HL-60/S4 (cell line): ENCODE measurements at regions not wholly inside any gene's neighbourhood (a gene's known extent, or its start where the extent isn't known, plus 50 kb on each side); places are given as distances from the start of the nearest gene placed in this dataset.
"Not testable (repeated sequence)": the region's sequence is repeated elsewhere in the genome, so short reads cannot be mapped to it uniquely, and the experiment has no call there.

ENCODE experiments used
- in situ Hi-C: fragments of 300-500 bp; cut with MboI; formaldehyde crosslinking; loops from 2 replicates; pipeline ENCODE4 v1.14.3; 2022; ENCODE audit warnings: low sequenced_read_pairs

DNA sequence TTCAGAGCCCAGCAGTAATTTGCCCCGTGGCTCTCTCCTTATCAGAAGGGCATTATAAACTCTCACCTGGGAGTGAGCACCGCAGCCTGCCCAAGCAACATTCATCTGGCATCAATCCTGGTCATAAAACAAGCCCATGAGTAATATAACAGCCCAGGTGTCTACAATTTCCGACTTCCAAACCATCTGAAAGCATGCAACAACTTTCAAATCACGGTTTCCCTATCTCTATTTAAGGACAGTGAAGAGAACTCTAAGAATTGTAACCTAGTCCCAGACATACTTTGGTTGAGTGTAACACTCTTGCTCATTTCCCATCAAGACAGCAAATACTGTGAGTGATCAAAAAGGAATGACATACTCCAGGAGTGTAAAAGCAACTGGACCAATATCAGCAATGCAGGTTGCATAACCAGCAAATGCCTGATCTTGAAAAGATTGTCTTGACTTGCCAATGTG, 487.4 kb upstream of the SOX9 start:
- in situ Hi-C loops, result no loop called here

DNA sequence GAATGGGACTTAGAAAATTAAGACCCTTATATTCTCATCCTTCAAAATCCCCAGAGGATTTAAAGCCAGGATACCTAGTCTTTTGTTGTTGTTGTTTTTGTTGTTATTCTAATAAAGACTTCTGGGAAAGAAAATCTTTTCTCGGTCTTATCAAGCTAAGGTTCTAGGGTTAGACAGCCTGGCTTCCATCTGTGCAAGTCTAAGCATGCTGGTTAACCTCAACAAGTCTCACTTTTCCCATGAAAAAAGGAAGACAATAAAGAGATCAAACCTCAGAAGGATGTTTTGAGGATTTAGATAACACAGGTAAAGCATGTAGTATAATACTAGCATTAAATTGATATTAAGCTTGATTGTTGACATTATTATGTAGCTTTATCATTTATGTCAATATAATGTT, 486.4 kb upstream of the SOX9 start:
- in situ Hi-C loops, result no loop called here

DNA sequence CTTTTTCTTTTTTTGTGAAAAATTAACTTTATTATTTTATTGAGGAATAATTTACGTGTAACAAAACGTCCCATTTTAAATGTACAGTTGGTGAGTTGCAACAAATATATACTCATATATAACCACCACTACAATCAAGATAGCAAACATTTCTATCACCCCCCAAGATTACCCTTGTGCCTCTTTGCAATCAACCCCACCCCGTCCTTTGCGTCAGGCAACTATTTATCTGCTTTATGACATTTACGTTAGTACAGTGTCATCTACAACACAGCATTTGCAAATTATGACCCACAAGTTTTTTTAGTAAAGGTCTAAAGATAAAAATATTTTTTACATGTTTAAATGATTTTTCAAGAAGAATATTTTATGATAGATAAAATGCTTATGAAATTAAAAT, 485.6 kb upstream of the SOX9 start:
- in situ Hi-C loops, result no loop called here

DNA sequence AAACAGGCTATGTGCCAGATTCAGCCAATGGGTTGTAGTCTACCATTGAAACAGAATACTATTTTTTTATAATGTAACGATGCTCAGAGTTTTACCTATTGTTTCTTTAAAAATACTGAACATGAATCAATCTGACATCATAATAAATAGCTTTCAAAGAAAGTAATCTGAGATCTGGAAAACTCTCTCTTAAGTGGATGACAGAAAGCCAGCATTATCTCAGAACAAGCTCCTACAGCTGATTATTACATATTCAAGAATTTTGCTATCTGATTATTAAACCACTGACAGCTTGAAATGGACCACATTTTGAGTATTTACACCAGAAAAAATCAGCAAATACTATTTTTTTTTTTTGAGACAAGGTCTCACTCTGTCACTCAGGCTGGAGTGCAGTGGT, 484.2 kb upstream of the SOX9 start:
- in situ Hi-C loops, result no loop called here

DNA sequence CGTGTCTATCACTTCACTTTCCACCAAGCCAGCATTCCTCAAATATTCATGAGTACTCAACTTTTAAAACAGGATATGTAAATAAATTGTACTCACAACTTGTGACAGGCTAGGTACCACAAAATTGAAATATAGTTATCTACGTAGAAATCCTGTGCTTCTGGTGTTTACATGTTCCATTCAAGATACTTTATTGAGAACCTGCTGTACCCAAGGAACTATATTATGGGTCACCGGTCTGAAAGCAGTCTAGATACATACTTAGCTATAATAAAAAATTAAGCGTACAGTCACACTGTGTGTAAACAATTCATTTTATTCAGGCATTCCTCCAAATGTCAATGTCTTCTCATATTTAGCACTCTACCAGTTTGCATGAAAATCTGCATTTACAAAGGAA, 482.2 kb upstream of the SOX9 start:
- in situ Hi-C loops, result no loop called here

DNA sequence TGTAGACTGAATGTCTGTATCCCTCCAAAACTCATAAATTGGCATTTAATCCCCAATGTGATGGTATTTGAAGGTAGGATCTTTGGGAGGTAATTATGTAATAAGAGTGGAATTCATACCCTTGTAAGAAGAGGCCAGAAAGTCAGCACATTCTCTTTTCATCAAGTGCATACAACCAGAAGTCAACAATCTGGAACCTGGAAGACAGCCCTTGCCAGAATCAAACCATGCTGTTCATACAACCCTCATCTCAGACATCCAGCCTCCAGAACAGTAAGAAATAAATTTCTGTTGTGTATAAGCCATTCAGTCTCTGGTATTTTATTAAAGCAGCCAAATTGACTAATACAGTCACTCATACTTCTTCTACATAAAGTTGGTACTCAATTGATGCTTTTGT, 481.0 kb upstream of the SOX9 start:
- in situ Hi-C loops, result no loop called here

DNA sequence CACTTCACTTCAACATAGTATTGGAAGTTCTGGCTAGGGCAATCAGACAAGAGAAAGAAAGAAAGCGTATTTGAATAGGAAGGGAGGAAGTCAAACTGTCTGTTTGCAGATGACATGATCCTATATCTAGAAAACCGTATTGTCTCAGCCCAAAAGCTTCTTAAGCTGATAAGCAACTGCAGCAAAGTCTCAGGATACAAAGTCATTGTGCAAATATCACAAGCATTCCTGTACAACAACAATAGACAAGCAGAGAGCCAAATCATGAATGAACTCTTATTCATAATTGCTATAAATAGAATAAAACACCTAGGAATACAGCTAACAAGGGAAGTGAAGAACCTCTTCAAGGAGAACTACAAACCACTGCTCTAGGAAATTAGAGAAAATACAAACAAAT, 473.9 kb upstream of the SOX9 start:
- in situ Hi-C loops, result not testable (repeated sequence)

DNA sequence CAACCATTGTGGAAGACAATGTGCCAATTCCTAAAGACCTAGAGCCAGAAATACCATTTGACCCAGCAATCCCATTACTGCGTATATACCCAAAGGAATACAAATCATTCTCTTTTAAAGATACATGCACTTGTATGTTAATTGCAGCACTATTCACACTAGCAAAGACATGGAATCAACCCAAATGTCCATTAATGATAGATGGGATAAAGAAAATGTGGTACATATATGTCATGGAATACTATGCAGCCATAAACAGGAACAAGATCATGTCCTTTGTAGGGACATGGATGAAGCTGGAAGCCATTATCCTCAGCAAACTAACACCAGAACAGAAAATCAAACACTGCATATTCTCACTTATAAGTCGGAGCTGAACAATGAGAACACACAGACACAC, 472.5 kb upstream of the SOX9 start:
- in situ Hi-C loops, result not testable (repeated sequence)

DNA sequence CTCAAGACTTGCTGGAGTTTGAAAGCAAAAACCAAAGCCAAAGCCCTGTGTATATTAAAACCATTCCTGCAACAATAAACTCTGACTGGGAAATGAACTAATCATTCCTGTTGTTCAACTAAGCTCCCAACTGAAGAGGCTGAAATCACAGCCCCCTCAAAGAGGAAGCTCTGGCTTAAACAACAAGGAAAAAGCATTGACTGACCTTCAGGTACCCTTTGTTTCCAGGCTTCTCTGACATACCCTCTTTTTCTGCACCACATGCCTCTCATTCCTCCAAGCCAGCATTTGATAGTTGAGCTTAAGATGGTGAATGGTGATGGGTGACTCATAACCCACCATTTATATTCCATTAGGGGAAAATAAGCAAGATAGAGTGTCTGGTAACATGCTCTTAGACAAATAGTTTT, 470.9 kb upstream of the SOX9 start:
- in situ Hi-C loops, result no loop called here

DNA sequence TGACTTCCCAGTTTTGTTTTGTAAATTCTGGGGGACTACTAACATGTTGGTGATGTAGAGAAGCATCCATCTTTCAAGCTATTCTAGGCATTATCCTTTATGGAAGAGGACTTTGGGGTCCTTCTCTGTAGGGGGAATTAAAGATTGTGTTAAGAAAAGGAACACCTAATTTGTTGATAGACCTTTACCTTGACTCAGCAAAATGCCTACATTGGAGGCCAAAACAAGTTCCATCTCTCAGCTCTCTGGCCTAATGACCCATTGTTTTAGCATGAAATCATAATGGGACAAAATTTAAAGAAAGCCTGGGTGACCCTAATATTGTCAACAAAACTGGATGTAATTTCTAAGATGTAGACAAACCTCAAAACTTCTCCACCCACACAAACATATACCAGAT, 465.3 kb upstream of the SOX9 start:
- in situ Hi-C loops, result no loop called here

DNA sequence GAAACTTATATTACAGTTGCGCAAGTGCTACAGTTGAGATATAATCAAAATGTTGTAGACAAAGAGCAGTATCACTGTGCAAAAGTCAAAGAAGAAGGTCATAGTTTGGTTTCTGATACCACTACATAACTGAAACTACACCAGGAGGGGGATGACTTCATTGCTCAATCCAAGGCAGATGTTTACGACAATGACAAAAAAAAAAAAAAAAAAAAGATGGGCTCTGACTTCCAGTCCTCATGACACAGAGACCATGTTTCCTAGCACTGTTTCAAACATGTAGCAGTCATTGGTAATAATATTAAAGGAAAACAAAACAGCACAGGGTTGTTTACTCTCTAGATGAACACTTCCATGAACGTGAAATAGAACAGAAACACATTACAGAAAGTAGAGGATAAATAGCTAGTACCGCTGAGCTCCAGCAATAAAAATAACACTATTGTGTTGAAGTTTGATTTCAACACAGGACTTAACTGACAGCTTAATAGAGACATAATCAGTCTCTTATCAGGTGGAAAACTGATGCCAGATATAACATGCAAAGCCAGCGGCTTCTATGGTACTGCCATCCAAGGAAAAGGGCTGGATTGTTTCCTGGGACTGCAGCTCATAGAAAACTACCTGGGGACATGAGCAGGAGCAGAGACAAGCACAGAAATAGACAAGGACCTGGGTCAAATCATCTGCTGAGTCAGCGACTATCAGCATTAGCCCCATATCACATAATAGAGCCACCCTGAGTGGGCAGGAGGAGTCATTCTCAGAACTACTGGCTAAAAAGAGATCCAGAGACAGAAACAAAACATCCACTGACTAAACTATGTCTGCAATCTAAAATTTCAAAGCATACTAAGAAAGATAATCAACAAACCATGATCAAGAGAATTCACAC, 463.6 kb upstream of the SOX9 start:
- in situ Hi-C loops, result no loop called here

DNA sequence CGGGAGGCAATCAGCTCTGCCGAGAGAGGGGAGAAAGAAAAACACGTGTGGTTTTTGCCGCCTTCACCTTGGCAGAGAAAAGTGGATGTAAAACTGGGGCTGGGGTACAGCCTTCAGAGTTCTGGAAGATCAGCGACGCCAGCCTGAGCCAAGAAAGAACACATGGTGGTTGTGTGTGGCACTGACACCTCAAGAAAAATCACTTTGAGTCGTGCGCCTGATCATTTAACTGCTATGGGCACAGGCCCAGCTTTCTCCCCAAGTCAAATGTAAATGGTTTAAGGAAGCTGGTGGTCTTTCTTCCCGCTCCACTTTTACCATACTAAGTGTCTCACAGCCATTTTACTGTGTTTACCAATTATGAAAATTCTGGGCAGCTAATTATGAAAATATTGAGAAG, 461.8 kb upstream of the SOX9 start:
- in situ Hi-C loops, result no loop called here

DNA sequence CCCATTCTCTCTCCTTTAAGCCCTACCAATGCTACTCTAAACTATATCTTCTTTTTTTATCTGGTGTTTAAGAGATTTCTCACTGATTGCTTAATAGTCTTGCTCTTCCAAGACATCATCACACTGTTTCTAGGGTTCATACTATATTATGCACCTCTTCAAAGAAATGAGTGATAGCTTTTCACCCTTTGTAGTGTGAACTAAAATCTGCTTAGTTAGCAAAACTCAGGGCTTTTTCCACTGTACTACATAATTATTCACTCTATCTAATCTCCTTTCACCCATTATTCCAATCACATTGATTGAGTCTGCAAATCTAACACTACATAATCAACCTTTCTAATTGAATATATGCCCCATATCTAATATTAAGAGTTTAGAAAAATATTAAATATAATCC, 456.0 kb upstream of the SOX9 start:
- in situ Hi-C loops, result no loop called here

DNA sequence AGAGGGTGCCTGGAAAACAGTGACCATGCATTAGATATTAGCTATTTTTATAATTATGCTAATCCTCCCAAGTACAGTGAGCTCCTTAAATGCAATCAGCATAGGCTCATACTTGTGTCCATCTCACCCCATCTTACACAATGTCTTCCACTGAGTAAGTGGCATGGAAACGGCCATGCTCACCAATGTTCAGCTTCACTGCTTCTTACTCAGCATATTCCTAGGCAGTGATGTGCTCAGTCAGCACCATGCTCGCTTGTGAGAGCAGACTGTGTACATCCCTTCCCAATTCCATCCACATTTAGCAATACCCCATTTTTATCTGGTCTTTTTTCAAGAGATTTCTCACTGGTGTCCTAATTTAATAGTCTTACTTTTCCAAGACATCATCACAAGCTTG, 454.8 kb upstream of the SOX9 start:
- in situ Hi-C loops, result no loop called here

DNA sequence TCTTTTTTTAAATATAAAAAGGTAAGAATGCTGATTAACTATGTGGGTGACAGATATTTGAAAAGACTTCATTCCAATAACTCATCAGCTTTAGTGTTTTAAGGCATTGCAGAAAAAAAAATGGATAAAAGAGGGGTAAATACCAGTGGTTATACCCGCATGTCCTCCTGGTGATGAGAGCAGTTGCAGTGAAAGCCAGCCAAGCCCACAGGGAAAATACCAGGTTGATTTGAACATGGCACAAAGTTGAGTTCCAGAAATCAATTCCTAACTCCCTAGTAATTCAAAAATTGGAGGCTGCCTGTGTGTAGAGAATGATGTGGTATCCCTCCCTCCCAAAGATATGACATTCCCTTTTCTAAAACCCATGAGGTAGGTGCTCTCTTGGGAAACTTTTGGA, 453.2 kb upstream of the SOX9 start:
- in situ Hi-C loops, result no loop called here

DNA sequence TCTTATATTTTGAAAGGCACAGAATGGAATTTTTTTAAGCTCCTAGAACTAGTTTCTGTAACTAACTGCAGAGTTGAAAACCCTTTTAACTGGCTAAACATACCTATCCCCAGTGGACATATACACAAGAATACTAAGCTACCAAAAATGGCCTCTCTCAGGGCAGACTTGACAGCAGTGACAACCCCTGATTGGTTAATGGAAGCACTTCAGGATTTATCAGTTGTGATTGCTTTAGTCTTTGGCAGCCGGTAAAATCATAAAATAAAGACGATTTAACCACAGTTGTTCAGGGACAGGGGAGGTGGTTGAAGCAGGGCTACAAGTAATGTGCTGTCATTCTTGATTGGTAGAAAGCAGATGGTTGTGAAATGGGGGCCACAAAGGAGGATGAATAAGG, 452.0 kb upstream of the SOX9 start:
- in situ Hi-C loops, result no loop called here

DNA sequence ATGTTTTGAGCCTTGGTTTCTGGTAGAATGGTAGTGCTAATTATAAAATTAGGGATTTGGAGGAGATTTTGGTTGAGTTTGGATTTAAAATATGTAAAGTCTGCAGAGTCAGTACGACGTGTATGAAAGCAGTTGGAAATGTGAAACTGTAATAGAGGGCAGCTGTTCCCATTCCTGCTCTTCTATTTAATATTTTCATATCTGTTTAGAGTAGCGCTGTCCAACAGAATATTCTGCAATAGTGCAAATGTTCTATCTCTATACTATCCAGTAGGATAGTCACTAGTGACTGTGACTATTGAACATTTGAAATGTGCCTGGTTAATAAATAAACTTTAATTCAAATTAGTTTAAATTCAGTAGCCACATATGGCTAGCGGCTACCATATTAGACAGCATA, 443.4 kb upstream of the SOX9 start:
- in situ Hi-C loops, result no loop called here

DNA sequence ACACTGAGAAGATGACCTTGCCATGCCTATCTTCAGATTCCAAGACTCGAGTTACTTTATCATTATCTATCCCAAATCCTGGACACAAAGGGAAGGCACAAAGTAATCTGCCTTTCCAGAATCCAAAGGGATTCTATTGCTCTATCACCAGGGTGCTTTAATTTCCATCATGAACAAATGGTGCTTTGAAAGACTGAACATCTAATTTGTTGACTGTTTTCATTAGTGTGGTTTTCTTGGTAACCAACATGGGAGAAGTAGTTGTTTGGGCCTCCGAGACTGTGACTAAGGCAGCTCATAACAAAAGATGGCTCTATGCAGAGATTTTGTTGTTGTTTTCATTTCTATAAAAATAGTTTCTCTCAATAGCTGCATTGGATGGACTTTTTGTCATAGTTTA, 441.0 kb upstream of the SOX9 start:
- in situ Hi-C loops, result no loop called here

DNA sequence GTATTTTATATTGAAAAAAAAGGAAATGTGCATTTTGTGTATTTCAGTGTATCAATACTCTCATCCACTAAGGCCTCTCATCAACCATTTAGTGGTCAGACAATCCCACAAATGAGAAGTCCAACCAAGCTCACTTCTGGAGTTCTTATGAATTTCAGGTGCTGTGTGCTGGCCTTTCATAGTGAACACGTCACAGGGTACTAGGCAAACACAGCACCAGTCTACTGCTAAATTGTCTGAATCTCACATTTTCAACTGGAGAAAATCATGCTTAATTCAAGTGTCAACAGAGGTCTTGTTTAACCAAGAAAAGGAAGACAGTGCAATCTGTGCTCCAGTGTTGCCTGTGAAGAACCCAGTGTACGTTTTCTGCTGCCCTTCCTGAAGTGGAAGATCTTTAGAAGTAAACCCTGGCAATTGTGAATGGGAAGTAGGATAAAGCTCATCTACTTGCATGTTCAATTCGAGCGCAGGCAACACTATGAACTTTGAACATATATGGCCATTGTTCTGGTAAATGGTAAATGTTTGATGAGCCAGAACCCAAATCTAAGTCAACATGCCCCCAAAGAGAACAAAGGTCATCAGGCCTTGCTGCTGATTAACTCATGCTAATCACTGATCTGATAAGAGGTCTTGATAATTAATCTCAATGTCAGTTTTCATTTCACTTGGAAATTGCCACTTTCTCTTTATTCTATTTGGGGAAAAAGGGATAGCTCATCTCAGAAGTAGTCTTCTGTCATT, 439.2 kb upstream of the SOX9 start:
- in situ Hi-C loops, result no loop called here

DNA sequence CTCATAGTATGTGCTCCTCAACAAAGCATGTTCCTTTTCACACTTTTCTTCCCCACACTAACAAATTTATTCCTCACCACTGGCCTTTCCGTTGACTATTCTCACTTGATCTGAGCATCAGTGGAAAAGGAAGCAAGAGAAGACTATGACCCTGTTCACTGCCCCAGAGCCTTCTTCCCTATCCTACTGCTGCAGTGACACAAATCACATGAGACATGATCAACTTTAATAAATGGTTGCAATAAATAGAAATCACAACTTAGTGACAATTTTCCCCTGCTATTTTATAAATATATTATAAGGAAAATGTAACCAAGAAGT, 438.7 kb upstream of the SOX9 start:
- in situ Hi-C loops, result no loop called here

DNA sequence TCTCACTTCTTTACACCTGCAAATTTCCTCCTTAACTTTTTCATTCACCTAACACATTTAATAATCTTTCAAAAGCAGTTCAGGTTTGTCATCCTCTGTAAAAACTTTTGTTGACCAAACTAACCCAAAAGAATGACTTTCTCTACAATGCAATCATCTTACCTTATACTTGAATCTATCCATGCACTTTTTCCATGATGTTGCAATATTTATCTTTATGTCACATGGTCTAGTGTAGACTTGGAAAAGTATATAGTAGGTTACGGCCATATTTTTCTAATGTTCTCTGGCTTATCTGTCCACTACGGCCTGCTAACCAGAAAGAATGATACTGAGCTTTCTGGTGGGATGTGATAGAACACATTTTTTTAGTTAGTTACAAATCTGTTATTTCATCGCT, 431.0 kb upstream of the SOX9 start:
- in situ Hi-C loops, result no loop called here

DNA sequence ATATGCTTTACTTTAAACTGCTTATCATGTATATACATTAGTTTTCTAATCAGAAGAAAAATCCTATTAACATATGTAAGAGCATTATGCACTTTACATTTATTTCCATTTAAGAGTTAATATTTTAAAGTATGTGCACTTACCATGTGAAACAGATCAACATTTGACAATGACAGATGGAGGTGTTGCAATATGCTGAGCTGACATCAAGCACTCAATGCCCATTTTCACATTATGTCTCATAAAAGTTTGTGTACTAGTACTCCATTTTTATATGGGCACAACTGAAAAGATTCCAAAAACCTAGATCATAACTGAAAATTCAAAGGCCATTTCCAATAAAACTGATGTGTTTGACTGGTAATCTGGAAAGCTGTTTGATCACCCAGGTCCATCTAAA, 420.9 kb upstream of the SOX9 start:
- in situ Hi-C loops, result no loop called here

DNA sequence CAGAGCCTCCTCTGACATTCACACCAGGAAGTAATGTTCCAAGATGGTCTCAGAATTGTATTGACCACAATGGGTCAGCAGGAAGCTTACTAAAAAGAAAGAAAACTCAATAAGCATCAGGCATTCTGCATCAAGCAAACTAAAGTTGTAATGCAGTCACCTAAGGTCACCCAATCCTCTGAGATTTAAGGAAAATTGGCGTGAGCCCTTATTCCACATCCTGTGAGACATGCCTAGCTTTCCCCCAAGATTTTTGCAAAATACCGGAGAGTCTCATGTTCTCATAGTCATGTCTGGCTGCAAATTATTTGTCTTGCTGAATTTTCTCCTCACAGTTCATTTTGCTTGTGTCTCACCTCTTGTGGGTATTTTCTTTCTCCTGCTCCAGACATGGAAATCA, 417.1 kb upstream of the SOX9 start:
- in situ Hi-C loops, result no loop called here
